ENCODE measurements at regions not wholly inside any gene's neighbourhood (a gene's known extent, or its start where the extent isn't known, plus 50 kb on each side); places are given as distances from the start of the nearest gene placed in this dataset.

- intact Hi-C loops (cut with DNase I), result no loop called here
- Histone ChIP-seq H3K4me3 (no peak overlapping the region), H3K36me3 (no peaks in the 10 kb centered on the region), H3K4me1 (replicated peaks) (no peaks in the 10 kb centered on the region), H3K27ac (no peak overlapping the region), H3K27me3 (replicated peaks; ENCODE audit: insufficient read depth) (no peaks in the 10 kb centered on the region), H3K9me3 (no peaks in the 10 kb centered on the region)
- no peak for DNase-seq (ENCODE audit: low spot score)
- TF ChIP-seq POLR2AphosphoS5 (IDR thresholded peaks at IDR 0.05) (no peak), CTCF (IDR thresholded peaks at IDR 0.05) (no peak), POLR2A (IDR thresholded peaks at IDR 0.05) (no peak)
- 91% methylated on average over 2 of the region's 2 CpGs for WGBS
These were observed 180.2 kb downstream of the PTPN20 start for GRCh38 chr10:47091421-47091820.

GRCh38 chr10:47092376-47092775 is 181.1 kb downstream of the PTPN20 start:
- H3K9me3 ChIP-seq, result no peaks in the 10 kb centered on the region
- H3K36me3 ChIP-seq, result no peaks in the 10 kb centered on the region
- no peak overlapping the region for H3K27ac ChIP-seq
- no peak for TF ChIP-seq POLR2A (IDR thresholded peaks at IDR 0.05)
- TF ChIP-seq POLR2AphosphoS5 (IDR thresholded peaks at IDR 0.05), result no peak
- TF ChIP-seq CTCF (IDR thresholded peaks at IDR 0.05), result no peak
- H3K4me1 ChIP-seq (replicated peaks), result no peaks in the 10 kb centered on the region
- 98% methylated on average over 4 of the region's 4 CpGs for WGBS
- intact Hi-C loops (cut with DNase I), result no loop called here
- no peak overlapping the region for H3K4me3 ChIP-seq
- H3K27me3 ChIP-seq (replicated peaks; ENCODE audit: insufficient read depth), result no peaks in the 10 kb centered on the region
- DNase-seq (ENCODE audit: low spot score), result no peak

GRCh38 chr10:47092831-47093230 is 181.6 kb downstream of the PTPN20 start:
- TF ChIP-seq POLR2A (IDR thresholded peaks at IDR 0.05), result no peak
- no peak for TF ChIP-seq CTCF (IDR thresholded peaks at IDR 0.05)
- TF ChIP-seq POLR2AphosphoS5 (IDR thresholded peaks at IDR 0.05), result no peak
- no peak overlapping the region for H3K4me3 ChIP-seq
- H3K9me3 ChIP-seq, result no peaks in the 10 kb centered on the region
- no peak for DNase-seq (ENCODE audit: low spot score)
- intact Hi-C loops (cut with DNase I), result no loop called here
- H3K27me3 ChIP-seq (replicated peaks; ENCODE audit: insufficient read depth), result no peaks in the 10 kb centered on the region
- H3K4me1 ChIP-seq (replicated peaks), result no peaks in the 10 kb centered on the region
- no peak overlapping the region for H3K27ac ChIP-seq
- 49% methylated on average over 5 of the region's 5 CpGs for WGBS
- H3K36me3 ChIP-seq, result no peaks in the 10 kb centered on the region

GRCh38 chr10:47094126-47094525 is 182.9 kb downstream of the PTPN20 start:
- Histone ChIP-seq H3K36me3 (no peaks in the 10 kb centered on the region), H3K27ac (no peak overlapping the region), H3K27me3 (replicated peaks; ENCODE audit: insufficient read depth) (no peaks in the 10 kb centered on the region), H3K4me3 (no peak overlapping the region), H3K9me3 (no peaks in the 10 kb centered on the region), H3K4me1 (replicated peaks) (no peaks in the 10 kb centered on the region)
- WGBS, result 81% methylated on average over 9 of the region's 9 CpGs
- TF ChIP-seq CTCF (IDR thresholded peaks at IDR 0.05) (no peak), POLR2AphosphoS5 (IDR thresholded peaks at IDR 0.05) (no peak), POLR2A (IDR thresholded peaks at IDR 0.05) (no peak)
- intact Hi-C loops (cut with DNase I), result no loop called here
- DNase-seq (ENCODE audit: low spot score), result no peak

GRCh38 chr10:47094636-47095035 is 183.4 kb downstream of the PTPN20 start:
- no peak for DNase-seq (ENCODE audit: low spot score)
- Histone ChIP-seq H3K27ac (no peak overlapping the region), H3K36me3 (no peaks in the 10 kb centered on the region), H3K9me3 (no peaks in the 10 kb centered on the region), H3K4me1 (replicated peaks) (no peaks in the 10 kb centered on the region), H3K4me3 (no peak overlapping the region), H3K27me3 (replicated peaks; ENCODE audit: insufficient read depth) (no peaks in the 10 kb centered on the region)
- TF ChIP-seq POLR2AphosphoS5 (IDR thresholded peaks at IDR 0.05) (no peak), POLR2A (IDR thresholded peaks at IDR 0.05) (no peak), CTCF (IDR thresholded peaks at IDR 0.05) (no peak)
- intact Hi-C loops (cut with DNase I), result no loop called here
- 91% methylated on average over 10 of the region's 10 CpGs for WGBS

Data from prostate gland (tissue), 2 donors.